Panc1 (cell line): ENCODE measurements at regions not wholly inside any gene's neighbourhood (a gene's known extent, or its start where the extent isn't known, plus 50 kb on each side); places are given as distances from the start of the nearest gene placed in this dataset.

Experiments used
- ATAC-seq: fragments of 200-7000 bp; cut with Tn5 transposase; 2 replicates; pipeline ENCODE4 v1.9.1; 2020; ENCODE audit warnings: mild to moderate bottlenecking, moderate library complexity
- BruUV-seq: library from RNA; stranded (reverse); fragments of 400-500 nt; replicated peaks from 2 replicates; lab custom pipeline; 2021; lab: Mats Ljungman, UMichigan
- CTCF ChIA-PET: fragments of 300-600 bp; sonication (Branson Sonifier 250); formaldehyde crosslinking; loops from one replicate; lab custom pipeline; 2022; ENCODE audit warnings: antibody characterized with exemption; lab: Charles Lee
- POLR2A ChIA-PET: fragments of 300-600 bp; sonication (Branson Sonifier 250); formaldehyde crosslinking; loops from one replicate; lab custom pipeline; 2022; ENCODE audit warnings: antibody characterized with exemption; lab: Charles Lee
- DNase-seq: peaks from one replicate; pipeline ENCODE4 v3.0.0-alpha.2; 2010; ENCODE audit warnings: low read depth, low spot score
- H3K27ac ChIP-seq: 2 replicates; pipeline ENCODE4 v1.5.1; 2011; ENCODE audit warnings: mild to moderate bottlenecking, low read length, inconsistent platforms
- H3K27me3 ChIP-seq: fragments of 200-500 bp; sonication (Bioruptor generic); 2 replicates; pipeline ENCODE4 v1.6.0; 2014; ENCODE audit warnings: low read length, inconsistent platforms; ENCODE audit not compliant: control insufficient read depth, insufficient read depth
- H3K36me3 ChIP-seq: fragments of 200-500 bp; sonication (Bioruptor generic); 2 replicates; pipeline ENCODE4 v1.5.1; 2014; ENCODE audit warnings: inconsistent platforms, mild to moderate bottlenecking, low read length, moderate library complexity; ENCODE audit not compliant: control insufficient read depth, insufficient read depth
- H3K4me1 ChIP-seq: 2 replicates; pipeline ENCODE4 v1.5.1; 2011; ENCODE audit warnings: inconsistent platforms, mild to moderate bottlenecking, low read length, moderate library complexity; ENCODE audit not compliant: control insufficient read depth, insufficient read depth
- H3K4me3 ChIP-seq, 2 experiments: 2 replicates each; pipeline ENCODE4 v1.5.1; 2011 to 2012; ENCODE audit warnings: low read depth in 2 of 2, low read length in 2 of 2, mild to moderate bottlenecking in 2 of 2, inconsistent platforms in 1 of 2, moderate library complexity in 1 of 2
- H3K9me3 ChIP-seq: fragments of 200-500 bp; sonication (Bioruptor generic); 2 replicates; pipeline ENCODE4 v1.5.1; 2014; ENCODE audit warnings: low read depth, mild to moderate bottlenecking, inconsistent platforms, low read length, moderate library complexity; ENCODE audit not compliant: control insufficient read depth, insufficient read depth
- POLR2AphosphoS5 ChIP-seq: IDR thresholded peaks from 2 replicates; pipeline ENCODE4 v1.6.1; 2012; ENCODE audit warnings: mild to moderate bottlenecking, low read depth, low read length, moderate library complexity
- SIN3A ChIP-seq: IDR thresholded peaks from 2 replicates; pipeline ENCODE4 v1.6.1; 2012; ENCODE audit warnings: low read depth, mild to moderate bottlenecking, low read length, moderate library complexity, borderline replicate concordance; ENCODE audit not compliant: insufficient read depth
- TCF7L2 ChIP-seq: IDR thresholded peaks from 2 replicates; pipeline ENCODE4 v1.6.1; 2011; ENCODE audit warnings: mild to moderate bottlenecking, low read depth, low read length, inconsistent platforms
- in situ Hi-C: cut with HindIII; loops from 2 replicates; pipeline ENCODE4 v1.10.0; 2016; ENCODE audit warnings: low sequenced_read_pairs, low pct_unique_long_range_greater_than_20kb
- intact Hi-C: fragments of 100-400 bp; cut with micrococcal nuclease; formaldehyde crosslinking; loops from one replicate; pipeline ENCODE4 v1.10.0; 2022; ENCODE audit not compliant: unreplicated experiment
- TF ChIP-seq, protein P1 (sequence below), 2 experiments: IDR thresholded peaks; 2 replicates each; pipeline ENCODE4 v1.6.1; 2011 to 2012; ENCODE audit warnings: low read depth in 2 of 2, control low read depth in 1 of 2, low read length in 1 of 2, mild to moderate bottlenecking in 1 of 2, moderate library complexity in 1 of 2; ENCODE audit not compliant: insufficient read depth in 1 of 2
- TF ChIP-seq, protein P2 (sequence below): fragments of 450-650 bp; IDR thresholded peaks from 2 replicates; pipeline ENCODE4 v1.5.1; 2017; ENCODE audit warnings: mild to moderate bottlenecking

DNA sequence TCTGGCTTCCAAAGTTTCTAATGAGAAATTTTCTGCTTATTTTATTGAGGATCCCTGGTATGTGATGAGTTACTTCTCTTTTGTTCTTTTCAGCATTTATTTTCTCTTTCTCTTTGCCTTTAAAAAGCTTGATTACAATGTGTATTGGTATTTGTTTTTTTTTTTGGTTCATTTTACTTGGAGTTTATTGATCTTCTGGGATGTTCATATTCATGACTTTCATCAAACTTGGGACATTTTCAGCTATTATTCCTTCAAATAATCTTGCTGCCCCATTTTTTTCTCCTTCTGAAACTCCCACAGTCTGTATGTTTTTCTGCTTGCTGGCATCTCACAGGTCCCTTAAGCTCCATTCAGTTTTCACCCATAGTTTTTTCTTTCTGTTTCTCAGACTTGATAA lies 102.4 kb downstream of the PRDM13 start:
- in situ Hi-C loops (no loop called here), intact Hi-C loops (no loop called here)
- Histone ChIP-seq H3K4me3 (no peak overlapping the region), H3K27ac (no peak overlapping the region), H3K36me3 (no peaks in the 10 kb centered on the region), H3K27me3 (no peaks in the 10 kb centered on the region), H3K4me1 (no peaks in the 10 kb centered on the region), H3K9me3 (no peaks in the 10 kb centered on the region)
- ATAC-seq (no peak), DNase-seq (no peak)
- BruUV-seq, result no TSS peak
- ChIA-PET POLR2A (no interaction called here), CTCF (no interaction called here)
- TF ChIP-seq, protein P1, sequence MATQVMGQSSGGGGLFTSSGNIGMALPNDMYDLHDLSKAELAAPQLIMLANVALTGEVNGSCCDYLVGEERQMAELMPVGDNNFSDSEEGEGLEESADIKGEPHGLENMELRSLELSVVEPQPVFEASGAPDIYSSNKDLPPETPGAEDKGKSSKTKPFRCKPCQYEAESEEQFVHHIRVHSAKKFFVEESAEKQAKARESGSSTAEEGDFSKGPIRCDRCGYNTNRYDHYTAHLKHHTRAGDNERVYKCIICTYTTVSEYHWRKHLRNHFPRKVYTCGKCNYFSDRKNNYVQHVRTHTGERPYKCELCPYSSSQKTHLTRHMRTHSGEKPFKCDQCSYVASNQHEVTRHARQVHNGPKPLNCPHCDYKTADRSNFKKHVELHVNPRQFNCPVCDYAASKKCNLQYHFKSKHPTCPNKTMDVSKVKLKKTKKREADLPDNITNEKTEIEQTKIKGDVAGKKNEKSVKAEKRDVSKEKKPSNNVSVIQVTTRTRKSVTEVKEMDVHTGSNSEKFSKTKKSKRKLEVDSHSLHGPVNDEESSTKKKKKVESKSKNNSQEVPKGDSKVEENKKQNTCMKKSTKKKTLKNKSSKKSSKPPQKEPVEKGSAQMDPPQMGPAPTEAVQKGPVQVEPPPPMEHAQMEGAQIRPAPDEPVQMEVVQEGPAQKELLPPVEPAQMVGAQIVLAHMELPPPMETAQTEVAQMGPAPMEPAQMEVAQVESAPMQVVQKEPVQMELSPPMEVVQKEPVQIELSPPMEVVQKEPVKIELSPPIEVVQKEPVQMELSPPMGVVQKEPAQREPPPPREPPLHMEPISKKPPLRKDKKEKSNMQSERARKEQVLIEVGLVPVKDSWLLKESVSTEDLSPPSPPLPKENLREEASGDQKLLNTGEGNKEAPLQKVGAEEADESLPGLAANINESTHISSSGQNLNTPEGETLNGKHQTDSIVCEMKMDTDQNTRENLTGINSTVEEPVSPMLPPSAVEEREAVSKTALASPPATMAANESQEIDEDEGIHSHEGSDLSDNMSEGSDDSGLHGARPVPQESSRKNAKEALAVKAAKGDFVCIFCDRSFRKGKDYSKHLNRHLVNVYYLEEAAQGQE (IDR thresholded peaks at IDR 0.05; ENCODE audit: insufficient read depth in 1 of 2, low read depth in 2 of 2, low read length in 1 of 2), result no peak
- no peak for TF ChIP-seq TCF7L2
- TF ChIP-seq, protein P2, sequence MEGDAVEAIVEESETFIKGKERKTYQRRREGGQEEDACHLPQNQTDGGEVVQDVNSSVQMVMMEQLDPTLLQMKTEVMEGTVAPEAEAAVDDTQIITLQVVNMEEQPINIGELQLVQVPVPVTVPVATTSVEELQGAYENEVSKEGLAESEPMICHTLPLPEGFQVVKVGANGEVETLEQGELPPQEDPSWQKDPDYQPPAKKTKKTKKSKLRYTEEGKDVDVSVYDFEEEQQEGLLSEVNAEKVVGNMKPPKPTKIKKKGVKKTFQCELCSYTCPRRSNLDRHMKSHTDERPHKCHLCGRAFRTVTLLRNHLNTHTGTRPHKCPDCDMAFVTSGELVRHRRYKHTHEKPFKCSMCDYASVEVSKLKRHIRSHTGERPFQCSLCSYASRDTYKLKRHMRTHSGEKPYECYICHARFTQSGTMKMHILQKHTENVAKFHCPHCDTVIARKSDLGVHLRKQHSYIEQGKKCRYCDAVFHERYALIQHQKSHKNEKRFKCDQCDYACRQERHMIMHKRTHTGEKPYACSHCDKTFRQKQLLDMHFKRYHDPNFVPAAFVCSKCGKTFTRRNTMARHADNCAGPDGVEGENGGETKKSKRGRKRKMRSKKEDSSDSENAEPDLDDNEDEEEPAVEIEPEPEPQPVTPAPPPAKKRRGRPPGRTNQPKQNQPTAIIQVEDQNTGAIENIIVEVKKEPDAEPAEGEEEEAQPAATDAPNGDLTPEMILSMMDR, result no peak

DNA sequence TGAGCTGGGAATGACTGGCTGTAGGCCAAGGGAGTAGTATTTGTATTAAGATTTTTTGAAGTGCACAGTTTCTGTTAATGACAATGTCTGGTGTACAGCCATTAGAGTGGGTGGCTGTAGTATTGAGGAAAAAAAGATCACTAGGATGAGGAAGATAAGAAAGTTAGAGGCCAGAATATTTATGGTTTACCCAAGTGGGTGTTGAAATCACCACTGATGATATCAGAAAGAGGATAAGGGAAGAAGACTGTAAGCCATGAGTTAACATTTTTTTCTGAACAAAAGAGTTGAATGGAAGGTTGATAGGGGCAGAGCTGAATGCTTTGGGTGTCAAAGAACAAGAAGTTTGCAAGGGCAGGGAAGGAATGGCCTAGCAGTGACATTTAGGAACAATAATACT lies 104.7 kb downstream of the PRDM13 start:
- Histone ChIP-seq H3K4me1 (no peaks in the 10 kb centered on the region), H3K27me3 (no peaks in the 10 kb centered on the region), H3K9me3 (no peaks in the 10 kb centered on the region), H3K27ac (no peak overlapping the region), H3K36me3 (no peaks in the 10 kb centered on the region), H3K4me3 (no peak overlapping the region)
- no TSS peak for BruUV-seq
- ATAC-seq (no peak), DNase-seq (no peak)
- ChIA-PET CTCF (interaction anchor here (0.6 kb wide), 1 partner anchor 194 kb away, joined by 3 read pairs; no protein-coding TSS in a partner anchor), POLR2A (no interaction called here)
- TF ChIP-seq, protein P2, result no peak
- TF ChIP-seq, protein P1 (IDR thresholded peaks at IDR 0.05; ENCODE audit: insufficient read depth in 1 of 2, low read depth in 2 of 2, low read length in 1 of 2), result no peak
- TF ChIP-seq SIN3A (no peak), POLR2AphosphoS5 (no peak), TCF7L2 (no peak)
- in situ Hi-C loops (no loop called here), intact Hi-C loops (no loop called here)
